GM12865 (cell line): ENCODE measurements at regions not wholly inside any gene's neighbourhood (a gene's known extent, or its start where the extent isn't known, plus 50 kb on each side); places are given as distances from the start of the nearest gene placed in this dataset.

Experiments
- DNase-seq: peaks from one replicate; pipeline ENCODE4 v3.0.0; 2010; ENCODE audit warnings: low read depth
- H3K4me3 ChIP-seq: 2 replicates; pipeline ENCODE4 v1.5.1; 2011; ENCODE audit warnings: mild to moderate bottlenecking, low read depth, low read length, control low read depth
- CTCF ChIP-seq: IDR thresholded peaks from 2 replicates; pipeline ENCODE4 v1.5.1; 2011; ENCODE audit warnings: low read length, control low read depth, low read depth, inconsistent platforms; ENCODE audit not compliant: insufficient read depth; ENCODE audit errors: missing control alignments

GRCh38 chr3:168469436-168469835 is 373.7 kb upstream of the GOLIM4 start:
- DNase-seq = no peak
- no peak for TF ChIP-seq CTCF
- H3K4me3 ChIP-seq = no peak overlapping the region

- H3K4me3 ChIP-seq = peak overlapping the region; percentile 46
- peak; percentile 71 for DNase-seq
- peak; percentile 28 for TF ChIP-seq CTCF
Measured at GRCh38 chr3:168467115-168467714, 371.5 kb upstream of the GOLIM4 start.

- DNase-seq = no peak
- TF ChIP-seq CTCF = no peak
- no peak overlapping the region for H3K4me3 ChIP-seq
Measured at GRCh38 chr3:168461793-168462192, 366.1 kb upstream of the GOLIM4 start.

- no peak for DNase-seq
- no peak overlapping the region for H3K4me3 ChIP-seq
- no peak for TF ChIP-seq CTCF
Measured at GRCh38 chr3:168459226-168459784, 363.6 kb upstream of the GOLIM4 start.

- no peak for DNase-seq
- TF ChIP-seq CTCF = no peak
- no peak overlapping the region for H3K4me3 ChIP-seq
Measured at GRCh38 chr3:168457954-168458539, 362.3 kb upstream of the GOLIM4 start.

GRCh38 chr3:168455814-168456213 is 360.1 kb upstream of the GOLIM4 start:
- no peak for TF ChIP-seq CTCF
- DNase-seq = no peak
- H3K4me3 ChIP-seq = no peak overlapping the region

- no peak for TF ChIP-seq CTCF
- DNase-seq = no peak
- no peak overlapping the region for H3K4me3 ChIP-seq
Measured at GRCh38 chr3:168453623-168454022, 357.9 kb upstream of the GOLIM4 start.
